Stimulated activated naive CD8-positive, alpha-beta T cell treated with anti-CD3 and anti-CD28 coated beads, Interleukin-15, amount 100 ng/mL, for 72 hours (primary cell): ENCODE measurements at regions not wholly inside any gene's neighbourhood (a gene's known extent, or its start where the extent isn't known, plus 50 kb on each side); places are given as distances from the start of the nearest gene placed in this dataset.
"Not testable (repeated sequence)": the region's sequence is repeated elsewhere in the genome, so short reads cannot be mapped to it uniquely, and the experiment has no call there.

ENCODE experiments used
- ATAC-seq: fragments of 150-1000 bp; cut with Tn5 transposase; 2 replicates; pipeline ENCODE4 v1.10.0; 2021; ENCODE audit warnings: mild to moderate bottlenecking, moderate library complexity
- DNase-seq, 2 donors: peaks; one replicate each; pipeline ENCODE4 v3.0.0; 2021 to 2022
- H3K27ac Mint-ChIP-seq, 2 donors: one replicate each; pipeline ENCODE4 v1.8.0; 2022; ENCODE audit warnings: mild to moderate bottlenecking in 2 of 2, mixed read lengths in 2 of 2, moderate library complexity in 2 of 2
- H3K27me3 Mint-ChIP-seq: one replicate; pipeline ENCODE4 v1.8.0; 2022; ENCODE audit warnings: mixed read lengths
- H3K4me1 Mint-ChIP-seq: one replicate; pipeline ENCODE4 v1.8.0; 2022; ENCODE audit warnings: mild to moderate bottlenecking, mixed read lengths
- H3K4me3 Mint-ChIP-seq, 2 donors: one replicate each; pipeline ENCODE4 v1.8.0; 2022; ENCODE audit warnings: mild to moderate bottlenecking in 2 of 2, mixed read lengths in 2 of 2, moderate library complexity in 1 of 2
- H3K9me3 Mint-ChIP-seq, 2 donors: one replicate each; pipeline ENCODE4 v1.8.0; 2022; ENCODE audit warnings: mixed read lengths in 2 of 2

- DNase-seq, H3K4me1 Mint-ChIP-seq, H3K27me3 Mint-ChIP-seq, H3K4me3 Mint-ChIP-seq, H3K27ac Mint-ChIP-seq, ATAC-seq: not testable (repeated sequence)
- H3K9me3 Mint-ChIP-seq = peaks cover 24 to 31% of the 10 kb centered on the region in 2 donors
These were observed 56.8 kb downstream of the SCGB2B2 start for GRCh38 chr19:34620134-34620533.

DNA sequence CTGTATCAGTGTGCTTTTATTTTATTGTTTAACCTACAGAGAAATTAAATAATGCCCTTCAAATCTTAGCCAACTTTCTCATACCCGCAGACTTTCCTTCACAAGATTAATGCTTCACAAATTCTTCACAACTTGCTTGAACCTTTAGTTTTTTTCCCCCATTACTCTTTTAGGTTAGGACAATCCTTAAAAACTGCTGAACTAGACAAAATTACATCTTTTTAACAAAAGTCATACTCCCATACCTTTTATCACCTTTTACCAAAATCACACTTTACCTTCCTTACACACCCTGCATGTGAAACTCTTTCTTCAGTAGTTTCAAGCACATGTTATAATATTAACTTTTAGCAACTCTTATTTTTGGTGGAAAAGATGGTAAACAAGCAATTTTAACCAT is 58.5 kb downstream of the SCGB2B2 start:
- ATAC-seq = no peak
- Mint-ChIP-seq H3K4me1 (no peaks in the 10 kb centered on the region), H3K27ac (no peak overlapping the region), H3K27me3 (no peaks in the 10 kb centered on the region), H3K4me3 (no peak overlapping the region), H3K9me3 (peaks cover 33 to 38% of the 10 kb centered on the region in 2 donors)
- DNase-seq = no peak

- H3K9me3 Mint-ChIP-seq = peaks cover 34 to 43% of the 10 kb centered on the region in 2 donors
- not testable (repeated sequence) for H3K27ac Mint-ChIP-seq, H3K4me1 Mint-ChIP-seq, H3K4me3 Mint-ChIP-seq, ATAC-seq, DNase-seq, H3K27me3 Mint-ChIP-seq
These were observed 59.0 kb downstream of the SCGB2B2 start for GRCh38 chr19:34617996-34618395.

GRCh38 chr19:34603003-34603402 is 74.0 kb downstream of the SCGB2B2 start:
- H3K27ac Mint-ChIP-seq = no peak overlapping the region
- H3K9me3 Mint-ChIP-seq = peaks cover 29 to 32% of the 10 kb centered on the region in 2 donors
- peaks cover 8% of the 10 kb centered on the region for H3K4me1 Mint-ChIP-seq
- no peaks in the 10 kb centered on the region for H3K27me3 Mint-ChIP-seq
- ATAC-seq = no peak
- no peak overlapping the region for H3K4me3 Mint-ChIP-seq
- no peak for DNase-seq

GRCh38 chr19:34601071-34601470 is 75.9 kb downstream of the SCGB2B2 start:
- peaks cover 24% of the 10 kb centered on the region in 2 donors for H3K9me3 Mint-ChIP-seq
- ATAC-seq (no peak), DNase-seq (no peak)
- H3K27ac Mint-ChIP-seq = no peak overlapping the region
- peaks cover 8% of the 10 kb centered on the region for H3K4me1 Mint-ChIP-seq
- no peak overlapping the region for H3K4me3 Mint-ChIP-seq
- no peaks in the 10 kb centered on the region for H3K27me3 Mint-ChIP-seq

GRCh38 chr19:34600366-34600765 is 76.6 kb downstream of the SCGB2B2 start:
- ATAC-seq (no peak), DNase-seq (no peak)
- peaks cover 8% of the 10 kb centered on the region for H3K4me1 Mint-ChIP-seq
- H3K27me3 Mint-ChIP-seq = no peaks in the 10 kb centered on the region
- H3K27ac Mint-ChIP-seq = no peak overlapping the region
- peaks cover 24% of the 10 kb centered on the region in 2 donors for H3K9me3 Mint-ChIP-seq
- no peak overlapping the region for H3K4me3 Mint-ChIP-seq

DNA sequence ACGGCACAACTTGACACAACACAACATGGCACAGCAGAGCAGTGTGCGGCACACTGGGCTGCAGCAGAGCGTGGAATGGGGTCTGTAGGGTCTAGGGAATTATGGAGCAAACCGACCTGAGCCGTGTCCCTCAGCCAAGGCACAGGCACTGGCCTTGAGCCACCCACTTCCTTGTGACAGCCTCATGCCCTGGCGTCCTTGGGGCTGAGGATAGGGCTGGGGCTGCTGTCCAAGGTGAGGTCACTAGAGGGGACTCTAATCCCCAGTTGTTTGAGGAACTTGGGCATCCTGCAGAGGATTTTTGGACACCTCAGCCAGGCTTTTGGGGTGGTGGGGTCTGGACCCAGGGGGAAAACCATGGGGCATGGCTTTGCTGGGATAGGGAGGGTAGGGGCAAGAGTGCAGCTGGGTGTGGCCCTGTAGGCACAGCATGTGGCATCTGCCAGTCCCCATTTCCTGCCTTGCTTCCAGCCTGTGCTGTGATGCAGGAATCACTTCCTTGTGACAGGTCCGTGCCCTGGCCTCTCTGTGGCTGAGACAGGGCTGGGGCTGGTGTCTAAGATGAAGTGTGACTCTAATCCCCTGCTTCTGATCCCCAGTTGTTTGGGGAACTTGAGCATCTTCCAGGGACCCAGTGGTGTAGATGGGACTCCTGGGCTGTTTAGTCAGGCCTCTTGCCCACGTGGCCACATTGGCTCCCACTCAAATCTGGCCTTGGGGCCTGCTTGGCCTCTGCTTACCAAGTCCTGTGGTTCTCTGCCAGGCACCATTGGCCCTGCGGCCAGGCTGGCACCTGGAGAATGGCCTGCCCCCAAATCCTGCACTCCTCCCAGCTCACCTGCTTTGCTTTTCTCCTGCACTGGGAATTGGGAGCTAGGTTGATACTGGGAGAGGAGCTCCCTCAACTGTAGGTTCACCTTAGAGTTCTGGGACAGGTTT is 78.5 kb downstream of the SCGB2B2 start:
- peaks cover 12 to 16% of the 10 kb centered on the region in 2 donors for H3K9me3 Mint-ChIP-seq
- ATAC-seq (no peak), DNase-seq (no peak)
- peaks cover 8% of the 10 kb centered on the region for H3K4me1 Mint-ChIP-seq
- no peak overlapping the region for H3K4me3 Mint-ChIP-seq
- no peaks in the 10 kb centered on the region for H3K27me3 Mint-ChIP-seq
- H3K27ac Mint-ChIP-seq = peak overlapping the region in 1 of 2 donors; percentile 58

DNA sequence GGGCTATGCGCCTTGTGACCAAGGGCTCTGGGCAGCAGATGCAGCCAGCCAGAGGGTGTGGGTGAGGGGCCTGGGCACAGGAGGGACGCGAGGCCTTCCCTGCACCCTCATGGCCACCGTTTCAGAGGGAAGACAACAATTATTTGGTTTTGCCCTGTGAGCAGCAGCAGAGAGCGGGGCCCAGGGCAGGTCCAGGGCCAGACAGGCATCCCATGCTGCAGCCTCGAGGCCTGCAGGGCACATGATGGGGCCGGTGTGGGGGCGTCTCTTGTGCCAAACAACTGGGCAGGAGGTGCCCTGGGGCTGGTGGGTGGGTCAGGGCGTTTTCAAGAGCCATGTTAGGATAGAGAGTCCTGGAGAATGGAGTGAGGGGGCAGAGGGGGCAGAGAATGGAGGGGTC is 79.4 kb downstream of the SCGB2B2 start:
- Mint-ChIP-seq H3K27me3 (no peaks in the 10 kb centered on the region), H3K4me1 (peaks cover 8% of the 10 kb centered on the region), H3K4me3 (no peak overlapping the region), H3K9me3 (peaks cover 12 to 13% of the 10 kb centered on the region in 2 donors), H3K27ac (no peak overlapping the region)
- DNase-seq (no peak), ATAC-seq (no peak)

GRCh38 chr19:34596989-34597388 is 80.0 kb downstream of the SCGB2B2 start:
- ATAC-seq (no peak), DNase-seq (no peak)
- no peaks in the 10 kb centered on the region for H3K27me3 Mint-ChIP-seq
- H3K27ac Mint-ChIP-seq = no peak overlapping the region
- H3K4me1 Mint-ChIP-seq = peaks cover 8% of the 10 kb centered on the region
- no peak overlapping the region for H3K4me3 Mint-ChIP-seq
- H3K9me3 Mint-ChIP-seq = peaks cover 13 to 14% of the 10 kb centered on the region in 2 donors

GRCh38 chr19:34596115-34596514 is 80.8 kb downstream of the SCGB2B2 start:
- no peak overlapping the region for H3K27ac Mint-ChIP-seq
- H3K27me3 Mint-ChIP-seq = peaks cover 8% of the 10 kb centered on the region

GRCh38 chr19:34595683-34596082 is 81.3 kb downstream of the SCGB2B2 start:
- H3K27me3 Mint-ChIP-seq = peaks cover 8% of the 10 kb centered on the region
- no peak for ATAC-seq
- no peak overlapping the region for H3K4me3 Mint-ChIP-seq
- H3K4me1 Mint-ChIP-seq = peaks cover 8% of the 10 kb centered on the region
- no peak for DNase-seq
- no peak overlapping the region for H3K27ac Mint-ChIP-seq
- H3K9me3 Mint-ChIP-seq = peaks cover 13 to 19% of the 10 kb centered on the region in 2 donors

More at GRCh38 chr19:34596115-34596514, 80.8 kb downstream of the SCGB2B2 start:
- H3K4me1 Mint-ChIP-seq = peaks cover 8% of the 10 kb centered on the region
- no peak for DNase-seq
- H3K4me3 Mint-ChIP-seq = no peak overlapping the region
- no peak for ATAC-seq
- H3K9me3 Mint-ChIP-seq = peaks cover 13 to 19% of the 10 kb centered on the region in 2 donors

DNA sequence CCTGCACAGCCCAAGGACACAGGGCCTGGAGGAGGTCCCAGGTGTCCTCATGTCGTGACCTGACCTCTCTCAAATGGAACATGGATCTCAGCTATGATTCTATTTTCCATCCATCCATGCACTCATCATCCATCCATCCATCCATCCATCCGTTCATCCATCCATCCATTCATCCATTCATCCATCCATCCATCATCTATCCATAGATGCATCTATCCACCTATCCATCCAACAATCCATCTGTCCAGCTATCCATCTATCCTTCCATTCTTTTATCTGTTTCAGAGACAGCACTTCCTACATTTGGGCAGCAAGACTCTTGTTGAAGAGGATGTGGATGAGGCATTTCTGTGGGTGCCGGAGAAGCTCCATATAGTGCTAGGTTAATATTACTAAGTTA is 86.7 kb downstream of the SCGB2B2 start:
- DNase-seq = no peak
- H3K27ac Mint-ChIP-seq = no peak overlapping the region
- peaks cover 5% of the 10 kb centered on the region for H3K4me1 Mint-ChIP-seq
- peaks cover 30 to 35% of the 10 kb centered on the region in 2 donors for H3K9me3 Mint-ChIP-seq
- peaks cover 19% of the 10 kb centered on the region for H3K27me3 Mint-ChIP-seq
- ATAC-seq = no peak
- no peak overlapping the region for H3K4me3 Mint-ChIP-seq

DNA sequence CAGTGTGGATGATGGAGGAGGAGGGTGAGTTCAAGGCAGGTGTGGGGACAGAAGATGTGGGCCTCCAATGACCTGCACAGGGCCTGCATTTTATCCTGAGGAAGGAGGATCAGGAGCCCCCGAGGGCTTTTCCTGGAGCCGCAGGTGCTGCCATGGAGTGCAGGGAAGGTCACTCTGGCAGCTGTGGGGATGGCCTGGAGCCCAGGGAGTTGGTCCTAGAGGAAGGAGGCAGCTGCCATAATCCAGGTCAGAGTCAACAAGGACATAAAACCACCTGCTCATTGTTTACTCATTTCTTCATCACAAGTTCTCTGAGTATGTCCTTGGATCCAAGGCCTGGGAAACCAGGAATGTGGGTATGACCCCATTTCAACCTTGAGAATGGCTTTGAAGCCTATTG is 87.2 kb downstream of the SCGB2B2 start:
- H3K27ac Mint-ChIP-seq = no peak overlapping the region
- peaks cover 5% of the 10 kb centered on the region for H3K4me1 Mint-ChIP-seq
- no peak for ATAC-seq
- H3K27me3 Mint-ChIP-seq = peaks cover 19% of the 10 kb centered on the region
- H3K4me3 Mint-ChIP-seq = no peak overlapping the region
- no peak for DNase-seq
- H3K9me3 Mint-ChIP-seq = peaks cover 34 to 40% of the 10 kb centered on the region in 2 donors

DNA sequence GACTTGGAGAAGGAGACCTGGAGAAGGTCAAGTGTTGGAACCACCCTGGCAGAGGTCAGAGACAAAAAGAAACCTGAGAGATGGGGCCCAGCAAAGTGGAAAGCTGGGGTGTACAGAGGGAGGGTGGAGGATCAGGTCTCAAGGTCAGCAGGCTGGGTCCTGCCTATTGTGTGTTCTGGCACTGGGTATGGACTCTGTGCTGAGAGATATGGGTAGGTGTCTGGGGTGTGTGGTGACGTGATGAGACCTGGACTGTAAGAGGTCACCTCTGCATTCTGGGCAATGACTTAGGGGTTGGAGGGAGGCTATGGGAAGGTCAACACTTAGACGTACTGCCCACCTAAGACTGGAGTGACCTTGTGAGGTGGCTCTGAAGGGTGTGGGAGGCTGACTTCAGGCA is 88.1 kb downstream of the SCGB2B2 start:
- ATAC-seq = no peak
- Mint-ChIP-seq H3K27ac (peak overlapping the region in 1 of 2 donors; percentile 72), H3K9me3 (peaks cover 42 to 43% of the 10 kb centered on the region in 2 donors)

GRCh38 chr19:34588249-34588648 is 88.7 kb downstream of the SCGB2B2 start:
- DNase-seq (no peak), ATAC-seq (no peak)
- H3K4me3 Mint-ChIP-seq = no peak overlapping the region

More for the DNA sequence above, 88.1 kb downstream of the SCGB2B2 start:
- DNase-seq = no peak
- Mint-ChIP-seq H3K4me3 (no peak overlapping the region), H3K4me1 (peaks cover 5% of the 10 kb centered on the region), H3K27me3 (peaks cover 19% of the 10 kb centered on the region)

DNA sequence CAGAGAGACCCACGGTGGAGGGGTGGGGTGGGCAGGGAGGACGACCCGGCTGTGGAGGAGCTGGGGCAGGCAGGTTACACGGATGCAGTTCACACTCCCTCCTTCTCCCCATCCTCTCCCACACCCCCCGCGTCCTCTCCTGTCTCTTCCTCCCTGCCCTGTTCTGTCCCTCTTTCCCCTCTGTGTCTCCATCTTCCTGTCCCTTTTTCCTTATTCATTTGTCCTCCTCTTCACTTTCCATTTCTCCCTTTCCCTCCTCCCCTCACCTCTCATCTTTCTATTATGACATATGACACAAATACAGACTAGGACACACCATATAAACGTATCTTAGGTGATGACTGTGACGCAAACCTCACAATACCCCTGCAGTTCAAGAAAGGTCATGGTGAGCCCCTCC is 96.6 kb downstream of the SCGB2B2 start:
- Mint-ChIP-seq H3K4me3 (no peak overlapping the region), H3K4me1 (peaks cover 6% of the 10 kb centered on the region), H3K9me3 (peaks cover 18 to 22% of the 10 kb centered on the region in 2 donors), H3K27me3 (peaks cover 41% of the 10 kb centered on the region), H3K27ac (peak overlapping the region in 1 of 2 donors; percentile 7)
- DNase-seq = no peak
- no peak for ATAC-seq

More at GRCh38 chr19:34588249-34588648, 88.7 kb downstream of the SCGB2B2 start:
- Mint-ChIP-seq H3K9me3 (peaks cover 43 to 44% of the 10 kb centered on the region in 2 donors), H3K4me1 (peaks cover 5% of the 10 kb centered on the region), H3K27ac (no peak overlapping the region), H3K27me3 (peaks cover 19% of the 10 kb centered on the region)
